HEK293T (cell line): ENCODE measurements at regions not wholly inside any gene's neighbourhood (a gene's known extent, or its start where the extent isn't known, plus 50 kb on each side); places are given as distances from the start of the nearest gene placed in this dataset.

Experiments
- CTCF ChIA-PET: fragments of 350-600 bp; formaldehyde crosslinking; extraction: SDS; loops from one replicate; lab custom pipeline; 2021; ENCODE audit warnings: antibody characterized with exemption, inconsistent platforms; lab: Yijun Ruan, JAX
- POLR2A ChIA-PET: fragments of 350-600 bp; formaldehyde crosslinking; extraction: SDS; loops from one replicate; lab custom pipeline; 2020; ENCODE audit warnings: antibody characterized with exemption, inconsistent platforms; lab: Yijun Ruan, JAX
- DNase-seq: peaks from one replicate; pipeline ENCODE4 v3.0.0; 2012; ENCODE audit warnings: mixed read lengths; ENCODE audit errors: extremely low spot score
- ARNT ChIP-seq: fragments of 450-650 bp; IDR thresholded peaks from 2 replicates; pipeline ENCODE4 v1.6.1; 2017; ENCODE audit warnings: mild to moderate bottlenecking
- BHLHE40 ChIP-seq: fragments of 450-650 bp; IDR thresholded peaks from 2 replicates; pipeline ENCODE4 v1.6.1; 2016; ENCODE audit warnings: mild to moderate bottlenecking, moderate library complexity, borderline replicate concordance
- CTBP1 ChIP-seq: fragments of 450-650 bp; IDR thresholded peaks from 2 replicates; pipeline ENCODE4 v1.6.1; 2016; ENCODE audit warnings: borderline replicate concordance
- ELF4 ChIP-seq: fragments of 450-650 bp; IDR thresholded peaks from 2 replicates; pipeline ENCODE4 v1.6.1; 2017; ENCODE audit warnings: antibody characterized with exemption
- FOXA1 ChIP-seq: fragments of 450-650 bp; IDR thresholded peaks from 2 replicates; pipeline ENCODE4 v1.6.1; 2016; ENCODE audit warnings: mild to moderate bottlenecking
- FOXK2 ChIP-seq: fragments of 450-650 bp; IDR thresholded peaks from 2 replicates; pipeline ENCODE4 v1.6.1; 2016; ENCODE audit warnings: mild to moderate bottlenecking
- FOXM1 ChIP-seq: fragments of 450-650 bp; IDR thresholded peaks from 2 replicates; pipeline ENCODE4 v1.6.1; 2017; ENCODE audit warnings: mild to moderate bottlenecking, borderline replicate concordance
- HDGF ChIP-seq: fragments of 450-650 bp; IDR thresholded peaks from 2 replicates; pipeline ENCODE4 v1.6.1; 2017; ENCODE audit warnings: antibody characterized with exemption, borderline replicate concordance
- L3MBTL2 ChIP-seq: fragments of 450-650 bp; conservative IDR thresholded peaks from 2 replicates; pipeline ENCODE4 v1.6.1; 2016; ENCODE audit warnings: mild to moderate bottlenecking
- LEF1 ChIP-seq: fragments of 450-650 bp; IDR thresholded peaks from 2 replicates; pipeline ENCODE4 v1.6.1; 2017; ENCODE audit warnings: mild to moderate bottlenecking, borderline replicate concordance
- NFRKB ChIP-seq: fragments of 450-650 bp; IDR thresholded peaks from 2 replicates; pipeline ENCODE4 v1.6.1; 2016; ENCODE audit warnings: mild to moderate bottlenecking, moderate library complexity
- SP1 ChIP-seq: fragments of 450-650 bp; IDR thresholded peaks from 2 replicates; pipeline ENCODE4 v1.6.1; 2017
- SUZ12 ChIP-seq: fragments of 450-650 bp; IDR thresholded peaks from 2 replicates; pipeline ENCODE4 v1.6.1; 2016; ENCODE audit warnings: mild to moderate bottlenecking
- TARDBP ChIP-seq: fragments of 450-650 bp; IDR thresholded peaks from 2 replicates; pipeline ENCODE4 v1.6.1; 2016
- ZNF384 ChIP-seq: fragments of 450-650 bp; IDR thresholded peaks from 2 replicates; pipeline ENCODE4 v1.6.1; 2016
- TF ChIP-seq, protein P1 (sequence below): fragments of 450-650 bp; IDR thresholded peaks from 2 replicates; pipeline ENCODE4 v1.6.1; 2016

- TF ChIP-seq FOXM1: no peak
- TF ChIP-seq FOXA1: no peak
- TF ChIP-seq ELF4: no peak
- TF ChIP-seq SUZ12: no peak
- TF ChIP-seq NFRKB: no peak
- TF ChIP-seq, protein P1, sequence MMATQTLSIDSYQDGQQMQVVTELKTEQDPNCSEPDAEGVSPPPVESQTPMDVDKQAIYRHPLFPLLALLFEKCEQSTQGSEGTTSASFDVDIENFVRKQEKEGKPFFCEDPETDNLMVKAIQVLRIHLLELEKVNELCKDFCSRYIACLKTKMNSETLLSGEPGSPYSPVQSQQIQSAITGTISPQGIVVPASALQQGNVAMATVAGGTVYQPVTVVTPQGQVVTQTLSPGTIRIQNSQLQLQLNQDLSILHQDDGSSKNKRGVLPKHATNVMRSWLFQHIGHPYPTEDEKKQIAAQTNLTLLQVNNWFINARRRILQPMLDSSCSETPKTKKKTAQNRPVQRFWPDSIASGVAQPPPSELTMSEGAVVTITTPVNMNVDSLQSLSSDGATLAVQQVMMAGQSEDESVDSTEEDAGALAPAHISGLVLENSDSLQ: no peak
- TF ChIP-seq CTBP1: no peak
- no peak for TF ChIP-seq FOXK2
- no peak for TF ChIP-seq HDGF
- TF ChIP-seq TARDBP: no peak
- TF ChIP-seq SP1: no peak
- no peak for TF ChIP-seq BHLHE40
- no peak for TF ChIP-seq ZNF384
- TF ChIP-seq ARNT: no peak
- no peak for TF ChIP-seq L3MBTL2
- TF ChIP-seq LEF1: no peak
- DNase-seq: no peak
- ChIA-PET POLR2A (no interaction called here), CTCF (interaction anchor here (0.6 kb wide), 1 partner anchor 26 kb away, joined by 3 read pairs; no protein-coding TSS in a partner anchor)
Observed at GRCh38 chr1:38287036-38287435, 240.4 kb upstream of the POU3F1 start.

- CTCF ChIA-PET: no interaction called here
- POLR2A ChIA-PET: no interaction called here
- TF ChIP-seq BHLHE40: no peak
- TF ChIP-seq, protein P1: no peak
- DNase-seq: no peak
Observed at GRCh38 chr1:38285807-38286530, 239.4 kb upstream of the POU3F1 start.

GRCh38 chr1:38284953-38285352 lies 238.4 kb upstream of the POU3F1 start:
- POLR2A ChIA-PET: no interaction called here
- no peak for DNase-seq
- TF ChIP-seq TARDBP (no peak), FOXA1 (no peak), CTBP1 (no peak), HDGF (no peak), LEF1 (no peak), SP1 (no peak), BHLHE40 (no peak), L3MBTL2 (no peak), ARNT (no peak), FOXM1 (no peak), NFRKB (no peak), FOXK2 (no peak), ZNF384 (no peak), SUZ12 (no peak), ELF4 (no peak)
- TF ChIP-seq, protein P1: no peak
- CTCF ChIA-PET: no interaction called here

DNA sequence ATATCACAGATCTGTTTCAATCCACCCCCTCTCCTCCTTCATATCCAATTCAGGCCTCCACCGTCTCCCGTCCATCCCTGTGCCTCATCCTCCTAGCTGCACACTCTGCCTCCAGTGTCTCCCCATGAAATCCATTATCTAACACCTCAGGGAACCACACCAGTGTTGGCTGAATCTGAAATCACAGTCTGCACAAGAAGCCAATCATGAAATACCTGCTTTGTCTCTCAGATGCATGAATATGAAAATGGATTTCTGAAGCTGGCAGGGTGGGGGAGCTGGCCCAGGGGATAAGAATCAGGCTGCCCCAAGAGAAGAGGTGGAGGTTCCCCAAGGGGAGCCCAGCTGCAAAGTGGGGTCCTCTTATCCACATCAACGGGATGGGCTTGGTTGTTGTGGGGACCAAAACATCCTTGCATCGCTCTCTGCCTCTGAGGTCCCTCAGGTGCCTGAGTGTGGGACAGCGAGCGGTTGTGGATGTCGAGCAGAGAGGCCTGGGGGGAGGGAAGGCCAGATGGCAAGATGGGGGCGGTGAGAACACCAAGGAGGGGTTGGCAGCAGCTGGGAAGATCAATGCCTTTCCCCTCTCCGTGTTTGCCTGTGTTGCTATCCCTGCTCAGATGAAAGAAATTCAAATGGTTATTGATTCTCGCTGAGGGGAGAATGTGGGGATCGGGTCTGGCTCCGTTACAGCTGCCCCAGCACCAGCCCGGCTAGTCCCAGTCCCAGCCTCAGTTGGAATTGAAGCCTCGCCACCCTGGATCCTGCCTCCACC lies 237.3 kb upstream of the POU3F1 start:
- DNase-seq: no peak
- TF ChIP-seq FOXA1 (no peak), LEF1 (no peak), BHLHE40 (no peak), CTBP1 (no peak), NFRKB (no peak), FOXK2 (no peak), TARDBP (no peak), HDGF (no peak), L3MBTL2 (no peak), FOXM1 (no peak), SUZ12 (no peak), SP1 (no peak), ELF4 (no peak), ZNF384 (no peak), ARNT (no peak)
- CTCF ChIA-PET: no interaction called here
- POLR2A ChIA-PET: no interaction called here

- CTCF ChIA-PET: no interaction called here
- no peak for DNase-seq
- no peak for TF ChIP-seq CTBP1
- POLR2A ChIA-PET: no interaction called here
Observed at GRCh38 chr1:38279148-38279547, 232.6 kb upstream of the POU3F1 start.

DNA sequence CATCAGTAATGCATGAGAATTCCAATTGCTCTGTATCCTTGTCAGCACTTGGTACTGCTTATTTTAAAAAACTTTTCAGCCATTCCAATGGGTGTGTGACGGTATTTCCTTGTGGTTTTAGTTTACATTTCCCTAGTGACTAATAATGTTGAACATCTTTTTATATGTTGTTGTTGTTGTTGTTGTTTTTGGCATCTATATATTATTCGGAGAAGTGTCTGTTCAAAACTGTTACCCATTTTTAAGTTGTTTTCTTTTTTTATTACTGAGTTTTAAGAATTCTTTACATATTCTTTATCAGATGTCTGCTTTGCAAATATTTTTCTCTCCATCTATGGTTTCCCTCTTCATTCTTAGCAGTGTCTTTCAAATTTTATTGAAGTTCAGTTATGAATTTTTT lies 231.1 kb upstream of the POU3F1 start:
- CTCF ChIA-PET: no interaction called here
- DNase-seq: no peak
- POLR2A ChIA-PET: no interaction called here
- no peak for TF ChIP-seq BHLHE40
- no peak for TF ChIP-seq LEF1
- no peak for TF ChIP-seq NFRKB
